ENCODE measurements at regions not wholly inside any gene's neighbourhood (a gene's known extent, or its start where the extent isn't known, plus 50 kb on each side); places are given as distances from the start of the nearest gene placed in this dataset.

DNA sequence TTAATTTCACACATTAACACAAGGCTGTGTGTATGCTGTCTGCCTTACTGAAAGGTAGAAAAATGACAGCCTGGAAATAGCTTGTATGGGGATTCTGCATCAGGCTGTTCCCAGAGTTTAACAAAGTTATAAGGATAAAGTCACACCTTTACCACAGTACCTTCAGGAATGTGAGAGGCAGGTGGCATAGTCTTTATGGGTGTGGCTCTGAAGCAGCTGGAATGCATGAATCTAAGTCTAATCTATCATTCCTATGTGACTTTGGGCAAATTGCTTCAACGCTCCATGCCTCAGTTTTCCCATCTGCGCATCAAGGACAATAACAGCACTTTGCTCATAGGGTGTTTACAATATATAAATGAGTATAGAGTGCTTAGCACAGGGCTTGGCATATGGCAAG lies 84.2 kb upstream of the EGFL6 start:
- no peak overlapping the region for H4K8ac ChIP-seq (ENCODE audit: extremely low read depth, insufficient read depth, low read length)
- no peak overlapping the region for H3K9ac ChIP-seq (replicated peaks in 1 of 4; ENCODE audit: extremely low read depth in 1 of 4, low read depth in 3 of 4, low read length in 3 of 4)
- H2AFZ ChIP-seq (ENCODE audit: low read length) = no peak overlapping the region
- H2BK5ac ChIP-seq (ENCODE audit: low read depth, low read length) = no peak overlapping the region
- H3K27me3 ChIP-seq (replicated peaks in 1 of 4; ENCODE audit: control insufficient read depth in 3 of 4, extremely low read depth in 1 of 4, insufficient read depth in 3 of 4, low read length in 3 of 4) = no peaks in the 10 kb centered on the region
- peaks cover 0 to 2% (median 0%) of the 10 kb centered on the region in 4 experiments; a peak in 1 of 7 replicates for H3K4me1 ChIP-seq (replicated peaks in 1 of 4; ENCODE audit: control insufficient read depth in 3 of 4, insufficient read depth in 4 of 4, low read length in 3 of 4)
- no peak overlapping the region for H3K18ac ChIP-seq (ENCODE audit: extremely low read depth, low read length)
- H3K79me2 ChIP-seq (ENCODE audit: control insufficient read depth in 1 of 2, insufficient read depth in 2 of 2, low read length in 2 of 2) = no peaks in the 10 kb centered on the region
- H4K20me1 ChIP-seq (replicated peaks in 1 of 2; ENCODE audit: control insufficient read depth in 1 of 2, insufficient read depth in 2 of 2, low read length in 2 of 2) = no peaks in the 10 kb centered on the region
- H3K23ac ChIP-seq (ENCODE audit: insufficient read length) = no peak overlapping the region
- no peaks in the 10 kb centered on the region for H3K36me3 ChIP-seq (ENCODE audit: control insufficient read depth in 2 of 4, insufficient read depth in 4 of 4, low read length in 3 of 4)
- no peak overlapping the region for H2BK20ac ChIP-seq (ENCODE audit: low read length)
- no peaks in the 10 kb centered on the region for H3K9me3 ChIP-seq (ENCODE audit: insufficient read depth in 2 of 2, low read depth in 1 of 2, low read length in 1 of 2)
- CTCF ChIA-PET (ENCODE audit: partially characterized antibody) = interaction anchor here (1.2 kb wide), 1 partner anchor 10 kb away, joined by 4 read pairs; no protein-coding TSS in a partner anchor
- H3K4me3 ChIP-seq (ENCODE audit: extremely low read depth in 1 of 4, insufficient read depth in 2 of 4, low read depth in 3 of 4, low read length in 4 of 4) = no peak overlapping the region
- no peak overlapping the region for H2BK12ac ChIP-seq (ENCODE audit: low read depth, low read length)
- no peak overlapping the region for H3K56ac ChIP-seq (replicated peaks; ENCODE audit: insufficient read length, low read depth, low read length)
- no peak overlapping the region for H2BK120ac ChIP-seq (replicated peaks; ENCODE audit: low read depth, low read length)
- FAIRE-seq (no peak), DNase-seq (ENCODE audit: low read depth in 1 of 2, low spot score in 2 of 2) (no peak)
- no peak overlapping the region for H2AK5ac ChIP-seq (ENCODE audit: low read depth, low read length)
- H4K91ac ChIP-seq (replicated peaks; ENCODE audit: insufficient read length, low read length) = no peak overlapping the region
- H3K79me1 ChIP-seq (ENCODE audit: low read depth, low read length) = no peaks in the 10 kb centered on the region
- H3K27ac ChIP-seq (ENCODE audit: low read depth, low read length) = no peak overlapping the region
- H2BK15ac ChIP-seq (ENCODE audit: low read length) = no peak overlapping the region
- no peak overlapping the region for H4K5ac ChIP-seq (ENCODE audit: insufficient read length, low read depth, low read length)
- H3K4ac ChIP-seq (replicated peaks; ENCODE audit: insufficient read length, low read depth, low read length) = no peak overlapping the region
- POLR2A ChIA-PET (ENCODE audit: partially characterized antibody) = interaction anchor here (1.4 kb wide), 1 partner anchor 507 kb away, joined by 3 read pairs; no protein-coding TSS in a partner anchor
- H3K4me2 ChIP-seq (ENCODE audit: insufficient read depth in 1 of 2, low read depth in 2 of 2, low read length in 2 of 2) = no peak overlapping the region
- no peaks in the 10 kb centered on the region for H3K23me2 ChIP-seq (ENCODE audit: low read depth, low read length)
- 100% methylated on average over 2 of the region's 2 CpGs; no CpG with 5 or more reads in 1 of the 2 experiments for WGBS, 2 experiments (ENCODE audit: extremely low coverage in 1 of 2, insufficient coverage in 1 of 2, insufficient read length in 1 of 2, insufficient replicate concordance in 2 of 2, low coverage in 1 of 2, low lambda C conversion rate in 2 of 2, missing lambda C conversion rate in 1 of 2)
- H3K14ac ChIP-seq (ENCODE audit: insufficient read length) = no peak overlapping the region
- TF ChIP-seq MAFK (IDR thresholded peaks at IDR 0.05; ENCODE audit: low read depth, low read length) = no peak

All from H1 (cell line).